Activated CD8-positive, alpha-beta T cell treated with anti-CD3 and anti-CD28 coated beads, Interleukin-2, amount 10 ng/mL, durations not matched to agents 7 days and 5 days (primary cell): ENCODE measurements at regions not wholly inside any gene's neighbourhood (a gene's known extent, or its start where the extent isn't known, plus 50 kb on each side); places are given as distances from the start of the nearest gene placed in this dataset.

Experiments
- ATAC-seq: fragments of 150-1000 bp; cut with Tn5 transposase; one replicate; pipeline ENCODE4 v1.10.0; 2021; ENCODE audit warnings: moderate library complexity
- CTCF ChIA-PET: fragments of 350-600 bp; sonication (Branson Sonifier 250); formaldehyde crosslinking; loops from one replicate; lab custom pipeline; 2021; ENCODE audit warnings: antibody characterized with exemption; lab: Charles Lee
- POLR2A ChIA-PET: fragments of 350-600 bp; sonication (Branson Sonifier 250); formaldehyde crosslinking; loops from one replicate; lab custom pipeline; 2021; ENCODE audit warnings: antibody characterized with exemption; lab: Charles Lee
- DNase-seq: peaks from one replicate; pipeline ENCODE4 v3.0.0-alpha.2; 2020
- H3K27ac Mint-ChIP-seq: one replicate; pipeline ENCODE4 v1.8.0; 2021; ENCODE audit warnings: mild to moderate bottlenecking, mixed read lengths
- H3K27me3 Mint-ChIP-seq: one replicate; pipeline ENCODE4 v1.8.0; 2021; ENCODE audit warnings: low read depth, mixed read lengths
- H3K36me3 Mint-ChIP-seq: one replicate; pipeline ENCODE4 v1.8.0; 2021; ENCODE audit warnings: low read depth, mixed read lengths
- H3K4me1 Mint-ChIP-seq: one replicate; pipeline ENCODE4 v1.8.0; 2021; ENCODE audit warnings: low read depth, mixed read lengths
- H3K4me3 Mint-ChIP-seq: one replicate; pipeline ENCODE4 v1.8.0; 2021; ENCODE audit warnings: mild to moderate bottlenecking, mixed read lengths
- H3K9me3 Mint-ChIP-seq: one replicate; pipeline ENCODE4 v1.8.0; 2022; ENCODE audit warnings: mixed read lengths; ENCODE audit not compliant: insufficient read depth

- no peak for ATAC-seq
- no peak overlapping the region for H3K4me3 Mint-ChIP-seq
- POLR2A ChIA-PET: no interaction called here
- no peaks in the 10 kb centered on the region for H3K27me3 Mint-ChIP-seq
- CTCF ChIA-PET: no interaction called here
- no peaks in the 10 kb centered on the region for H3K36me3 Mint-ChIP-seq
- no peak for DNase-seq
- H3K9me3 Mint-ChIP-seq: no peaks in the 10 kb centered on the region
- no peak overlapping the region for H3K27ac Mint-ChIP-seq
- H3K4me1 Mint-ChIP-seq: no peaks in the 10 kb centered on the region
These were observed 495.8 kb downstream of the PSAT1 start for GRCh38 chr9:78792745-78793144.

GRCh38 chr9:78805771-78806170 lies 508.8 kb downstream of the PSAT1 start:
- Mint-ChIP-seq H3K36me3 (no peaks in the 10 kb centered on the region), H3K4me1 (no peaks in the 10 kb centered on the region), H3K4me3 (no peak overlapping the region), H3K27me3 (no peaks in the 10 kb centered on the region), H3K9me3 (no peaks in the 10 kb centered on the region), H3K27ac (no peak overlapping the region)
- DNase-seq (no peak), ATAC-seq (no peak)
- CTCF ChIA-PET: no interaction called here
- POLR2A ChIA-PET: no interaction called here

- POLR2A ChIA-PET: no interaction called here
- CTCF ChIA-PET: no interaction called here
- Mint-ChIP-seq H3K27ac (no peak overlapping the region), H3K27me3 (no peaks in the 10 kb centered on the region), H3K4me1 (no peaks in the 10 kb centered on the region), H3K36me3 (no peaks in the 10 kb centered on the region), H3K4me3 (no peak overlapping the region), H3K9me3 (no peaks in the 10 kb centered on the region)
- no peak for DNase-seq
- ATAC-seq: no peak
These were observed 509.7 kb downstream of the PSAT1 start for GRCh38 chr9:78806492-78807160.

- Mint-ChIP-seq H3K36me3 (no peaks in the 10 kb centered on the region), H3K9me3 (no peaks in the 10 kb centered on the region), H3K27me3 (no peaks in the 10 kb centered on the region), H3K4me3 (no peak overlapping the region), H3K27ac (no peak overlapping the region), H3K4me1 (no peaks in the 10 kb centered on the region)
- ChIA-PET CTCF (no interaction called here), POLR2A (no interaction called here)
- DNase-seq (no peak), ATAC-seq (no peak)
These were observed 510.4 kb downstream of the PSAT1 start for GRCh38 chr9:78807286-78807685.

- Mint-ChIP-seq H3K27me3 (no peaks in the 10 kb centered on the region), H3K27ac (no peak overlapping the region), H3K4me1 (no peaks in the 10 kb centered on the region), H3K9me3 (no peaks in the 10 kb centered on the region), H3K4me3 (no peak overlapping the region), H3K36me3 (no peaks in the 10 kb centered on the region)
- ATAC-seq (no peak), DNase-seq (no peak)
- POLR2A ChIA-PET: no interaction called here
- CTCF ChIA-PET: no interaction called here
These were observed 511.1 kb downstream of the PSAT1 start for GRCh38 chr9:78808048-78808447.

GRCh38 chr9:78811622-78812276 lies 514.8 kb downstream of the PSAT1 start:
- no peaks in the 10 kb centered on the region for H3K36me3 Mint-ChIP-seq
- no peak for DNase-seq
- POLR2A ChIA-PET: no interaction called here
- no peak for ATAC-seq
- CTCF ChIA-PET: interaction anchor here (1.2 kb wide), 1 partner anchor 372 kb away, joined by 3 read pairs; no protein-coding TSS in a partner anchor
- no peak overlapping the region for H3K4me3 Mint-ChIP-seq
- H3K27me3 Mint-ChIP-seq: no peaks in the 10 kb centered on the region
- no peaks in the 10 kb centered on the region for H3K4me1 Mint-ChIP-seq
- H3K27ac Mint-ChIP-seq: no peak overlapping the region
- H3K9me3 Mint-ChIP-seq: no peaks in the 10 kb centered on the region

- CTCF ChIA-PET: no interaction called here
- Mint-ChIP-seq H3K27me3 (no peaks in the 10 kb centered on the region), H3K27ac (no peak overlapping the region), H3K4me1 (no peaks in the 10 kb centered on the region), H3K36me3 (no peaks in the 10 kb centered on the region), H3K4me3 (no peak overlapping the region), H3K9me3 (no peaks in the 10 kb centered on the region)
- POLR2A ChIA-PET: no interaction called here
- ATAC-seq (no peak), DNase-seq (no peak)
These were observed 515.7 kb downstream of the PSAT1 start for GRCh38 chr9:78812665-78813064.

- Mint-ChIP-seq H3K27ac (no peak overlapping the region), H3K36me3 (no peaks in the 10 kb centered on the region), H3K4me3 (no peak overlapping the region), H3K9me3 (no peaks in the 10 kb centered on the region), H3K27me3 (no peaks in the 10 kb centered on the region), H3K4me1 (no peaks in the 10 kb centered on the region)
- ChIA-PET POLR2A (no interaction called here), CTCF (interaction anchor here (0.7 kb wide), 1 partner anchor 138 kb away, joined by 3 read pairs; no protein-coding TSS in a partner anchor)
- DNase-seq (no peak), ATAC-seq (no peak)
These were observed 516.8 kb downstream of the PSAT1 start for GRCh38 chr9:78813602-78814180.

GRCh38 chr9:78821126-78821822 lies 524.3 kb downstream of the PSAT1 start:
- ATAC-seq: peak; percentile 44
- no peaks in the 10 kb centered on the region for H3K27me3 Mint-ChIP-seq
- ChIA-PET POLR2A (no interaction called here), CTCF (no interaction called here)
- no peak overlapping the region for H3K4me3 Mint-ChIP-seq
- H3K9me3 Mint-ChIP-seq: no peaks in the 10 kb centered on the region
- H3K36me3 Mint-ChIP-seq: no peaks in the 10 kb centered on the region
- no peak overlapping the region for H3K27ac Mint-ChIP-seq
- H3K4me1 Mint-ChIP-seq: peaks cover 2% of the 10 kb centered on the region
- DNase-seq: no peak

GRCh38 chr9:78826527-78826926 lies 529.6 kb downstream of the PSAT1 start:
- DNase-seq (no peak), ATAC-seq (no peak)
- no peak overlapping the region for H3K4me3 Mint-ChIP-seq
- CTCF ChIA-PET: no interaction called here
- H3K4me1 Mint-ChIP-seq: no peaks in the 10 kb centered on the region
- no peak overlapping the region for H3K27ac Mint-ChIP-seq
- POLR2A ChIA-PET: interaction anchor here (0.7 kb wide), 1 partner anchor 1879 kb away, joined by 3 read pairs; no protein-coding TSS in a partner anchor
- no peaks in the 10 kb centered on the region for H3K9me3 Mint-ChIP-seq
- H3K36me3 Mint-ChIP-seq: no peaks in the 10 kb centered on the region
- H3K27me3 Mint-ChIP-seq: no peaks in the 10 kb centered on the region

GRCh38 chr9:78828521-78828920 lies 531.6 kb downstream of the PSAT1 start:
- Mint-ChIP-seq H3K27ac (no peak overlapping the region), H3K4me3 (no peak overlapping the region), H3K9me3 (no peaks in the 10 kb centered on the region), H3K27me3 (no peaks in the 10 kb centered on the region), H3K36me3 (no peaks in the 10 kb centered on the region), H3K4me1 (no peaks in the 10 kb centered on the region)
- DNase-seq (no peak), ATAC-seq (no peak)
- POLR2A ChIA-PET: no interaction called here
- CTCF ChIA-PET: no interaction called here

- Mint-ChIP-seq H3K4me1 (no peaks in the 10 kb centered on the region), H3K27me3 (no peaks in the 10 kb centered on the region), H3K36me3 (no peaks in the 10 kb centered on the region), H3K4me3 (no peak overlapping the region), H3K27ac (no peak overlapping the region), H3K9me3 (no peaks in the 10 kb centered on the region)
- ChIA-PET CTCF (no interaction called here), POLR2A (no interaction called here)
- no peak for ATAC-seq
- DNase-seq: no peak
These were observed 533.4 kb downstream of the PSAT1 start for GRCh38 chr9:78830301-78830700.
